ENCODE measurements at regions not wholly inside any gene's neighbourhood (a gene's known extent, or its start where the extent isn't known, plus 50 kb on each side); places are given as distances from the start of the nearest gene placed in this dataset.
"Not testable (repeated sequence)": the region's sequence is repeated elsewhere in the genome, so short reads cannot be mapped to it uniquely, and the experiment has no call there.

DNA sequence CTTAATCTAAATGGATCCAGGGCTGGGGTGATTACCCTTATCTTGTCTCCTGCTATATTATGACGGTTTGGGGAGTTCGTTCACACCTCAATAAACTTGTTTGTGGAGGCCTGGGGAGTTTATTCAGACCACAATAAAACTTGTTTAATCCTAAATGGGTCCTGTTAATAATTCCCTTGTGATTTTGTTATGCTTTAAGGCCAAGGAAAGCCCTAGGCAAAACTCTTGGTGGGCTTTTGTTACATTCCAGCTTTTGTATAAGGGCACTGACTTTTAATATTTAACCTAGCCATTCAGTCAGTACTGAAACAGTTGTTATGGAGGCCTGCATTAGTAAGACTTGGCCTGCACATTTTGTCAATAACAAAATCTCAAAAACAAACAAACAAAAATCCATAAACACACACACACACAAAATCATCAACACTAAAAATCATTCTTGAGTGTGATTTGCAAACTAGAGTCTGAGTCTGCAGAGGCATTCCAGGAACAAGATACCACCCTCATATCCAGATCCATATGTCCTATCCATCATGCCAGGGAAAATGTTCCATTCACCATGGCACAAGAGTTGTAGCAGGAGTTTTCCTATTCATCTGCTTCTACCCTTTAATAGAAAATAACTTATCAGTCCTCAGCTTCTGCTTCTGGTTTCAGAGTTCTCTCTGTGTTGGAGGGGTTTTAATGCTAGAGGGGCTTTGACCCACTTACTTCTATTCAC, 421.7 kb downstream of the AGTPBP1 start:
- H3K4me3 ChIP-seq, result no peak overlapping the region
- no peaks in the 10 kb centered on the region for H3K4me1 ChIP-seq
- no peak for DNase-seq
- no peak overlapping the region for H3K27ac ChIP-seq (replicated peaks)
- intact Hi-C loops (cut with micrococcal nuclease), result no loop called here
- H3K36me3 ChIP-seq, result no peaks in the 10 kb centered on the region
- no peaks in the 10 kb centered on the region for H3K27me3 ChIP-seq (ENCODE audit: low read depth)
- TF ChIP-seq, protein P1, sequence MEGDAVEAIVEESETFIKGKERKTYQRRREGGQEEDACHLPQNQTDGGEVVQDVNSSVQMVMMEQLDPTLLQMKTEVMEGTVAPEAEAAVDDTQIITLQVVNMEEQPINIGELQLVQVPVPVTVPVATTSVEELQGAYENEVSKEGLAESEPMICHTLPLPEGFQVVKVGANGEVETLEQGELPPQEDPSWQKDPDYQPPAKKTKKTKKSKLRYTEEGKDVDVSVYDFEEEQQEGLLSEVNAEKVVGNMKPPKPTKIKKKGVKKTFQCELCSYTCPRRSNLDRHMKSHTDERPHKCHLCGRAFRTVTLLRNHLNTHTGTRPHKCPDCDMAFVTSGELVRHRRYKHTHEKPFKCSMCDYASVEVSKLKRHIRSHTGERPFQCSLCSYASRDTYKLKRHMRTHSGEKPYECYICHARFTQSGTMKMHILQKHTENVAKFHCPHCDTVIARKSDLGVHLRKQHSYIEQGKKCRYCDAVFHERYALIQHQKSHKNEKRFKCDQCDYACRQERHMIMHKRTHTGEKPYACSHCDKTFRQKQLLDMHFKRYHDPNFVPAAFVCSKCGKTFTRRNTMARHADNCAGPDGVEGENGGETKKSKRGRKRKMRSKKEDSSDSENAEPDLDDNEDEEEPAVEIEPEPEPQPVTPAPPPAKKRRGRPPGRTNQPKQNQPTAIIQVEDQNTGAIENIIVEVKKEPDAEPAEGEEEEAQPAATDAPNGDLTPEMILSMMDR (IDR thresholded peaks at IDR 0.05; ENCODE audit: borderline replicate concordance), result no peak
- peaks cover 25% of the 10 kb centered on the region for H3K9me3 ChIP-seq (replicated peaks)

DNA sequence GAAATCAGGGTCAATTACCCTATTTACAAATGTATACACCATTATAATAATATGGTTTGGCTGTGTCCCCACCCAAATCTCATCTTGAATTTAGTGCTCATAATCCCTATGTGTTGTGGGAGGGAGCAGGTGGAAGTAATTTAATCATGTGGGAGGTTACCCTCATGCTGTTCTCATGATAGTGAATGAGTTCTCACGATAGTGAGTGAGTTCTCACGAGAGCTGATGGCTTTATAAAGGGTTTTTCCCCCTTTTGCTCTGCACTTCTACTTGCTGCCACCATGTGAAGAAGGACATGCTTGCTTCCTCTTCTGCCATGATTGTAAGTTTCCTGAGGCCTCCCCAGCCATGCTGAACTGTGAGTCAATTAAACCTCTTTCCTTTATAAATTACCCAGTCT, 426.2 kb downstream of the AGTPBP1 start:
- DNase-seq; H3K27ac ChIP-seq (replicated peaks); H3K4me1 ChIP-seq; H3K4me3 ChIP-seq; H3K27me3 ChIP-seq (ENCODE audit: low read depth); intact Hi-C loops (cut with micrococcal nuclease); H3K36me3 ChIP-seq: not testable (repeated sequence)
- peaks cover 14% of the 10 kb centered on the region for H3K9me3 ChIP-seq (replicated peaks)

DNA sequence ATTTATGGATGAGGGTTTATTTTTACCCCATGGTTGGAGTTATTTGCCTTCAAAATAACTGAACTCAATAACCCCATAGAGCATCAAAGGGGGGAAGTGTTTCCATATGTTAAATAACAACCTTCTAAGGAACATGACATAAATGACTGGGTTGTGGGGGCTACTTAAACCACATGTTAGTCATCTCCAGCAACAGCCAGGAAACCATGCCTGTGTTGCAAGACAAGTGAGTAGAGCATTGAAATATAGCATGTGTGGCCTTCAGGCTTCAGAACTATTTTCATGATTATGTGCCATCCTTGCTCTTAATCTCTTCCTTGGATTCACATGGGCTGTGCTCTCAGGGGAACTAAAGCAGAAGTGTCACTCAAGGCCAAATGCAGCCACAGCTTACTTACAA, 431.2 kb downstream of the AGTPBP1 start:
- no peak for DNase-seq
- Histone ChIP-seq H3K4me1 (no peaks in the 10 kb centered on the region), H3K36me3 (no peaks in the 10 kb centered on the region), H3K27me3 (ENCODE audit: low read depth) (peaks cover 3% of the 10 kb centered on the region), H3K4me3 (no peak overlapping the region), H3K9me3 (replicated peaks) (peaks cover 20% of the 10 kb centered on the region), H3K27ac (replicated peaks) (no peak overlapping the region)
- intact Hi-C loops (cut with micrococcal nuclease), result no loop called here
- TF ChIP-seq, protein P1 (IDR thresholded peaks at IDR 0.05; ENCODE audit: borderline replicate concordance), result no peak

DNA sequence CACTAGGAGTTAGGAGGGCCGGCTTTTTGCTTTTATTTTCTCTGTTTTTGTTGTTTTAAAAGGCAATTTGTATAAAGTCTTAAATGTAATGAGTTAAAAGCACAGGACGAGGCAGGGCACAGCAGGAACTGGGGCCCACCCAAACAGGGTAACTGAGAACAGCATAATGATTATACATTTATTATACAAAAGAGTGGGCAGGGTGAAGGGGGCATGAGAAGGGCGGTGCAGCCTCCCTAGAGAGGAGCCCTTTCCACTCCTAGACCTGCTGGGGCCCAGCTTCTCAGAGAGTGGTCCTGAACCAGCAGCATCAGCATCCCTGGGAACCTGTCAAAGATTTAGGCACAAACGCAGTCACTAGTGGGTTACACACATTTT, 438.0 kb downstream of the AGTPBP1 start:
- Histone ChIP-seq H3K27ac (replicated peaks) (no peak overlapping the region), H3K4me1 (peaks cover 9% of the 10 kb centered on the region), H3K4me3 (no peak overlapping the region), H3K27me3 (ENCODE audit: low read depth) (peaks cover 4% of the 10 kb centered on the region), H3K9me3 (replicated peaks) (no peaks in the 10 kb centered on the region), H3K36me3 (no peaks in the 10 kb centered on the region)
- DNase-seq, result no peak
- TF ChIP-seq, protein P1 (IDR thresholded peaks at IDR 0.05; ENCODE audit: borderline replicate concordance), result no peak
- intact Hi-C loops (cut with micrococcal nuclease), result no loop called here

DNA sequence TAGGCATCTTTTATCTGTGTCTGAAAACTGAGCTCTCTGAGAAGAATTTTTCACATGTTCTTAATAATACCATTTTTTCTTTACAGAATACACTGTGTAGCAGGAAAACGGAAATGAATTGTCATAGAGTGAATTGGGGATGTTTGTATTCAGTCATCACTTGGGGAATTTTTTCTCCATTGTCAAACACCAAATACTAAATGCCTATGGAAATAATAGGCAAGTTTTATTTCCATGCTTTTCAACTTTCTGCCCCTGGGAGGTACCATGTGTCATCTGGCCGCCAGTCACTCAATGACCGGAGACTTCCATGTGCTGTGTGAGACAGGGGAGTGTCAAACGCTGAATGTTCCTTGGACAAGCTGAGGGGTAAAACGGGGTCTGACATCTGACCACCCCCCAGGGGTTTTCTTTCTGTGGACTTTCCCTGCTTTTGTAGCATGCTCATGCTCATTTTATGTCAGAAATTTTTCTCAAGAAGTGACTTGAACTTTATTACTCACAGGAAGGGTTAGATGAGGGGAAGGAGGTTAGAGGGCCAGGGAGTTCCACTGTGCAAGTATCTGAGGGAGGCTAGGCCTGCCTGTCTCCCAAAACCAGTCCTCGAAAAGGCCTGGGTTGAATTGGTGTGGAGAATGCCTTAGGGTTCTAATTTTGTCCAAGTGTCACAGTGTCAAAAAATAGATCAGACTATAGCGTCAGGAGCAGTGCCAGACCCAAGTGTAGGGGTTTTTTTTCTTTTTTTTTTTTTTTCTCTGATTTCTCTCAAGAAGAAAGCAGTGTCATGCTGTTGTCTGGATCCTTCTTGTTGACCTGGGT, 438.6 kb downstream of the AGTPBP1 start:
- TF ChIP-seq, protein P1 (IDR thresholded peaks at IDR 0.05; ENCODE audit: borderline replicate concordance), result no peak
- Histone ChIP-seq H3K9me3 (replicated peaks) (peaks cover 2% of the 10 kb centered on the region), H3K27ac (replicated peaks) (no peak overlapping the region), H3K36me3 (no peaks in the 10 kb centered on the region), H3K4me3 (no peak overlapping the region), H3K27me3 (ENCODE audit: low read depth) (peaks cover 4% of the 10 kb centered on the region), H3K4me1 (peaks cover 9% of the 10 kb centered on the region)
- no peak for DNase-seq
- intact Hi-C loops (cut with micrococcal nuclease), result no loop called here

DNA sequence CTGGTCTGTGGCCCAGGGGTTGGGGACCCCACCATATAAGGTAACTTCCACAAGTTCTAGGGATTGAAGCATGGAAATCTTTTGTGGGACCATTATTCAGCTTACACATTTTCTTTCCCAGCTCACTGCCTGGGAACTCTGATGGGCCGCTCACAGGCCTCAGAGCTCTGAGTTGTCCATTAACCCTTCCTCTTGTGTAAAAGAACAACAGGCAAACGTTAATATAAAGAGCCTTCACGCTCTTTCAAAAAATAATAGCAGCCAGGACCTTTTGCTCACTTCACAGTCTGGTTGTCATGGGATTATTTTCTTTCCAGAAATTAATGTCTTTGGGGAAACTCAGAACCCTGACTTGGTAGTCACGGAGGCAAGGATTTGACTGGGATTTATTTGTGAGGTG, 443.3 kb downstream of the AGTPBP1 start:
- TF ChIP-seq, protein P1 (IDR thresholded peaks at IDR 0.05; ENCODE audit: borderline replicate concordance), result no peak
- no peak overlapping the region for H3K4me3 ChIP-seq
- intact Hi-C loops (cut with micrococcal nuclease), result no loop called here
- no peak for DNase-seq
- peaks cover 4% of the 10 kb centered on the region for H3K27me3 ChIP-seq (ENCODE audit: low read depth)
- no peaks in the 10 kb centered on the region for H3K36me3 ChIP-seq
- H3K9me3 ChIP-seq (replicated peaks), result peaks cover 11% of the 10 kb centered on the region
- no peak overlapping the region for H3K27ac ChIP-seq (replicated peaks)
- H3K4me1 ChIP-seq, result peaks cover 5% of the 10 kb centered on the region

DNA sequence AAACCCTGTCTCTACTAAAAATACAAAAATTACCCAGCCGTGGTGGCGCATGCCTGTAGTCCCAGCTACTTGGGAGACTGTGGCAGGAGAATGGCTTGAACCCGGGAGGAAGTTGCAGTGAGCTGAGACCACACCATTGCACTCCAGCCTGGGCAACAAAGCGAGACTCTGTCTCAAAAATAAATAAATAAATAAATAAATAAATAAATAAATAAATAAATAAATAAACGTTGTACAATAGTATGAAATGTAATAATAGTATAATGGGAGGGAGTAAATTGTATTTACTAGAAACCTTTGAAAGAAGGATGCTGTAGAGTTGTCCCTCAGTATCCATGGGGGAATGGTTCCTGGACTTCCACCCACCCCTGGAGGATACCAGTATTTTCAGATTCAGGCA, 446.5 kb downstream of the AGTPBP1 start:
- H3K4me3 ChIP-seq; H3K27me3 ChIP-seq (ENCODE audit: low read depth); DNase-seq; H3K4me1 ChIP-seq; H3K36me3 ChIP-seq; H3K27ac ChIP-seq (replicated peaks); intact Hi-C loops (cut with micrococcal nuclease): not testable (repeated sequence)
- H3K9me3 ChIP-seq (replicated peaks), result peaks cover 11% of the 10 kb centered on the region

Data from left ventricle myocardium inferior (tissue), 1 donor.